ENCODE measurements at regions not wholly inside any gene's neighbourhood (a gene's known extent, or its start where the extent isn't known, plus 50 kb on each side); places are given as distances from the start of the nearest gene placed in this dataset.
A peak's percentile ranks its signal among the peaks of the same experiment; 100 is the strongest.

DNA sequence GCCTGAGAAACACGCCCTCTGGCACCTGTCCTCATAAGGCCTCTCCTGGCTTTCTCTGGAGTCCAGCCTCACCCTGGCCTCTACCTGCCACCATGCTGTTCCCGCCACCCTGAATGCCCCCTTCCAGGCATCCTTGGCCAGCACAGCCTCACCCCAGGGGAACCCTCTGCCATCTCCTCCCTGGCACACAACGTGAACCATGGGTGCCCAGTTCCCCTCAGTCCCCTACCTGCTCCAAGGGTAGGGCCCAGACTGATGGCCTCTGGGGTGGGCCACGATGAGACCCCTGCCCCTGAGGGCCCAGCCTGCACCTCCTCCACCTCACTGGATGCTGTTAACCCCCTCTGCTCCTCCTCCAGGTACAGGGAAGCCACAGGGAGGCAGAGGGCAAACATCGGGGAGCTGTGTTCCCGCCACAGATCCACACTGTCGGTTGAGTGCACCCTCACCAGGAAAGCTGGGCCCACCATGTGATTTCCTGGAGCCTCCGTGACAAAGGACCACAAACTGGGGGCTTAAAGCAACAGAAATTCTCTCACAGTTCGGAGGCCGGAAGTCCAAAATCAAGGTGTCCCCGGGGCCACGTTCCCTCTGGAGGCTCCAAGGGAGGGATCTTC is 169.6 kb downstream of the BRD1 start:
- no peak for DNase-seq

DNA sequence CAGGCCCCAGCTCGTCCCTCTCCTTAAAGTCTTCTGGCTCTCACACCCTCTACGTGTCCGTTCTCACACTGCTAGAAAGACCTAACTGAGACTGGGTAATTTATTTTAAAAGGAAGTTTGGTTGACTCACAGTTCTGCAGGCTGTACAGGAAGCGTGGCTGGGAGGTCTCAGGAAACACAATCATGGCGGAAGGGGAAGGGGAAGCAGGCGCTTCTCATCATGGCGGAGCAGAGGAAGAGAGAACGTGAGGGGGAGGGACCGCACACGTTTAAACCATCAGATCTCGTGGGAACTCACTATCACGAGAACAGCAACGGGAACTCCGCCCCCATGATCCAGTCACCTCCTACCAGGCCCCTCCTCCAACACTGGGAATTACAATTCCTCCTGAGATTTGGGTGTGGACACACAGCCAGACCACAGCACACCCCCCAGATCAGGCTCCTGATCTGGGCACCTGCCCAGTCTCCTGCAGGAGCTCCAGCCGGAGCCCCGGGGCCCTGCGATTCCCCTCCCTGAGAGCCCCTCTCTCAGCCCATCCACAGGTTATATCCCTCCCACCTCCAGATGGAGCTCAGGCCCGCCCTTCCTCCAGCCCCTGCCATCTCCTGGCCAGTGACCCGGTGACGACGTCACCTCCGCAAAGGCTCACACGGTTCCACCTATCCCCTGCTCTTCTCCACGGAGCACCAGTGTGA is 170.2 kb downstream of the BRD1 start:
- peak; percentile 78 for DNase-seq

DNA sequence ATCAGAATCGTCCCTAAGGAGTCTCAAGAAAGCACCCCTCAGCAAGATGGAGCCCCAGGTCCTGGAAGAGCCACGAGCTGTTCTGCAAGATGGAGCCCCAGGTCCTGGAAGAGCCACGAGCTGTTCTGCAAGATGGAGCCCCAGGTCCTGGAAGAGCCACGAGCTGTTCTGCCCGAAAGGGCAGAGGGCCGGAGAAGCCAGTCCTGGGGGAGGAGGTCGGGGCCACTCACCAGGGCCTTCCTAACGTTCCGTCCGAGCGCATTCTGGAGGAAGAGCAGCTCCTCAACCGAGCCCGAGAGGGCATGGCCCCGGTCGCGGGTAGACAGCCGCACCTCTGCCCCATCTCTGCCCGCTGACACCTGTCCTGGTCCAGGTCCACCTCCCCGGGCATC is 170.8 kb downstream of the BRD1 start:
- peak; percentile 57 for DNase-seq

DNA sequence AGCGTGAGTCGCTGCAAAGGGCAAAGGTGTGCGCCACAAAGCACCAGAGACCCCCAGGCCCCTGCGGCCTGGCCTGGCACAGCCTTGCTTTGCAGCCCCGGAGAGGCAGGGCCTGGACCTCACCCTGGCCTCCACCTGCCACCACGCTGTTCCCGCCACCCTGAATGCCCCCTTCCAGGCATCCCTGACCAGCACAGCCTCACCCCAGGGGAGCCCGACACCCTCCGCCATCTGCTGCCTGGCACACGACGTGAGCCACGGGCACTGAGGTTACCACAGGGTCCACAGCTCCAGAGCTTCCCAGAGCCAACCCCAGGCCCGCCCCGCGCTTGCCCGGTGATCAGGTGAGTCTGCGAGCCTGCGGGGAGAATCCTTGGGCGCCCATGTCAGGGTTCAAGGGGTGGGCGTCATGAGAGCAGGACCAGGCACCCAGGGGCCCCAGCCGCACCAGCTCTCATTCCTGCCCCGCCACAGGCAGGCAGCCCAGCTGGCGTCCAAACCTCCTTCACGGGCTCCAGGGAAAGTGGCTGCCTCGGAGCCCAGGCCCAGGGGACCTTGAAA is 171.3 kb downstream of the BRD1 start:
- no peak for DNase-seq

DNA sequence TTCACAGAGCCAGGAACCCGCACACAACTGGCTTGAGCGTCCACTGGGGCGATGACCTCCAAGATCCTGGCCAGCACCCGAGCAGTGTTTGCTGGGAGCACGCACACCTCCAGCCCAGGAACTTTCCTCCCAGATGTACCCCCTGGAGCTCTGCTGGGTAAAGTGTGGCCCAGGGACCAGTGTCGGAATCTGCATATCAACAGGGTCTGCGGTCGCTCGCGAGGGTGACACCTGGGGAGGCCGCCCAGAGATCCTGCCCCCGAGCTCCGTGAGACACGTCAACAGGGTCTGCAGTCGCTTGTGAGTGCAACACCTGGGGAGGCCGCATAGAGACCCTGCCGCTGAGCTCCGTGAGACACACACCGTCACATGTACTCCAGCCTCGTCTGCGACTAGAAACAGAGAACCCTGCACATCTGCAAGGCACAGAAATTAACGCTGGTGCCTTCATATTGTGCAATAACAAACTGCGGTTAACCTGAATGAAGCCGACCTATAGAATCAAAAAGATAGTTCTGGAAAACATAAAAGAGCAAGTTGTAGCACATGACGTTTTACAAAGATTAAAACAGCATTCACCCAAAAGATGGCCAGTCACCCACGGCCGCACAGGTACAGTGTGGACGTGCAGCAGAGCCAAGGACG is 172.4 kb downstream of the BRD1 start:
- DNase-seq = no peak

DNA sequence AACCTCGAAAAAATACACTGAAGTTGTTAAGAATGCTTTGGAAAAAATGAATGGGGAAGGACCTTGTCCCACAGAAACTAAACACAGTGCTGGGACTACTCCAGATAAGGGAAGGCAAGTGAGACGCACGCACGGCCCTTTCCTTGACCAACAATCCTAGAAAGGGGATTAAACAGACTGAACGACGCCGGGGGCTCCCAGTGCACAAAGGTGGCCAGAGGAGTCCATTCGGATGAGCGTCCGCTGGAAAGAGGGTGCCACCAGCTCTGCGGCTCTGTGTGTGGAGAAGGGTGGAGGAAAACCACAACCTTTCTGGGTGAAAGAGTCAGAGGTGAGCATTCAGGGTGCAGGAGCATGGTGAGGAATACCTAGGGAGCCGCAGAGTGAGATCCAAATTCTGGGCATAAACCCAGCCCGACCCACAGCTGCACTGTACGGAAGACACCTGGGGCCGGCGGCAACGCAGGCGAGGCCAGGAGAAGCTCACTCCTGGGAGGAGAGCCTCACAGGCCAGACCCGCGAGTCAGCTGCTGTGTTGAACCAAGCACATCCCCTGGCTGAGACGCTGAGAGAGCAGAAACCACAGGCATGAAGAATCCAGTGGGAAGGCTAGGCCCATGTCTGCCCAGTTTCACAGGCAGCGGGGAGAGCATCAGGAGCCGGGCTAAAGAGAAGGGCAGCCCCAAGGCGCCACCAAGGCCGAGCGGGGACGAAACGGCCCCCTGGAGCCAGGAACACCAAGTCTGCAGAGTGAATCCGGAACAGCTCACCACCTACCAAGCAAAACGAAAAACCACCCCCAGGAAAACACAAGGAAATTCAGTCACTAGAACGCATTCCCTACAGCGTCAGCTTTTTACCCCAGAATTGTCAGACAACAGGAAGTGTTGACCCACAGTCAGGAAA is 177.1 kb downstream of the BRD1 start:
- no peak for DNase-seq

DNA sequence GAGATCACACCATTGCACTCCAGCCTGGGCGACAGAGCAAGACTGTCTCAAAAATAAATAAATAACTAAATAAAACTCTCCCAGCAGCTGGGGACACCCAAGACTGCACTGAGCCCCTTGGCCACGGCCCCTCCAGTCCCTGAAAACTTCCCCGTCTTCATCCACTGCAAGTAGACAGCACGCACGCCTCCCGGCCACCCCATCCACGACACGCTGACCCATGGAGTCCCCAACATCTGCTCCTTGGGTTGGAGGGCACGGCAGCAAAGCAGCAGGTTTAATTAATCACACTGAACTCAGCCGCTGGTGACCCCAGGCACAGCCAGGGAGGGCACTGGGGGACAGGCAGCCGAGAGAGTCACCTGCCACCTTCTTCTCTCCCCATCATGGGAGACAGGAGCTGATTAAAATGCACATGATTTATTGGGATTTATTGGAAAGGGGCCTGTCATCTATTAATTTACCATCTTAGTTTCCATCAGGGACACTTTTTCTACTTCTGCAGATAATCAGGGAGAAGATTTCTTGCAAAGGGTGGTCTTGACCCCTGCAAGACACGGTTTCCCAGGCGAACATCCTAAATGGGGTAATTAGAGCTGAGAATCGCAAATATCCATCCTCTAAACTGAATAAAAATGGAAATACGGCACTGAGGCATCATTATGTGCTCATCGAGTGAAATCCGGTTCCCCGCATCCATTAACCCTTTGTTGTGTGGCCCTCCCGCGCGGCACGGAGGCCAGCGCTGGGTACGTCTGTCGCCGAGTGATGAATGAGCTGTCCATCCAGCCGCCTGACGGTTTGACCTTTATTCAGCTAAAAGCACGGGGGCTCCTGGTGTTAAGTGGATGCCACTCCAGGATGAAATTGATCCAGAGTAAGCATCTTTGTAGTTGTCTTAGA is 178.3 kb downstream of the BRD1 start:
- DNase-seq = no peak

DNA sequence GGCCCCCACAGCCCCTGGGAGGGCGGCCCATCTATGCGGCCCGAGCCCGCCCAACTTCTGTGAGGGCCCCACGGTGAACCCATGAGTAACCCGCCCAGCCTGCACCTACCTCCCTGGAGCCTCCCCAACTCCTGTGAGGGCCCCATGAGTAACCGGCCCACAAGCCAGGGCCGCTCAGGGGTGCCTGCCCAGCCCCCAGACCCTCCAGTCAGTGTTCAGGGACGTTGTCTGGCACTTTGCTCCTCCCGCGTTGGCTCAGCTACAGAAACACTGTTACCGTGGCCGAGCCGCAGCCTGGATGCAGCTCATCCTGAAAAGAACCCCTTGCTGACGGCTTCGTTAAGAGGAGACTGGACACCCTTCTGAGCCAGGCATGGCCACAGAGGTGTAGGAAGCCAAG is 179.6 kb downstream of the BRD1 start:
- DNase-seq = no peak

DNA sequence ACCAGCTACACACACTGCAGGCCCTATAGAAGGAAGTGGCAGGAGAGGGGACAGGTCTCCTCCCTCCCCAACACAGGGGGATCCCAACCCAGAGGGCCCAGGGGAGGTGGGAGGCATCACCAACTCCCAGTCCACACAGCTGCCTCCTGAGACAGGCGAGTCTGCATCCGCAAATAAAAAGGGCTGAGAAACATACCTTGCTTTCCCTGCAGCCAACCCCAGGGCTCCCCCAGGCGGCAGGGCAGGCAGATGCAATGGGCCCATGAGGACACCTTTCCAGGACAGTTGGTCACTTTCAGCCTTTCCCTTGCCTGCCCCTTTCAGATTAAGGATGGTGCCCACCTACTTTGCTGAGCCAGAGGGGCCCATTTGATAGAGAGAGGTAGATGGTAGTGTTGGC is 180.0 kb downstream of the BRD1 start:
- DNase-seq = no peak

DNA sequence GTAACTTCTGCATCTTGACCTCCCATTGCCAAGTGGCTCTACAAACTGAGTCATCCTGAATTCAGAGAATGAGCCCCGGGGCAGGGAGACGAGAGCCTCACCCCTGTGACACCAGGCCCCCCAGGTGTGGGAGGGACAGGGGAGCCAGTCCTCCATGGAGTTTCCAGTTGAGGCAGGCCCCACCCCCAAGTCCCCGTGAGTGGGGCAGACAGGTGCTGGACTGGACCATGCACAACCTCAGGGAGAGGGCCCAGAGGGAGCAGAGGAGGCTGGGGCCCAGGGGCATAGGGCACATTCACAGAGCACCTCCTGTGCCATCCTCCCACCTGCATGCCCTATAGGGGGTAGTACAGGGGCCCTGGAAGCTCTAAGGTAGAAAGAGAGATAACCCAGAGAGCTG is 180.8 kb downstream of the BRD1 start:
- DNase-seq = no peak

DNA sequence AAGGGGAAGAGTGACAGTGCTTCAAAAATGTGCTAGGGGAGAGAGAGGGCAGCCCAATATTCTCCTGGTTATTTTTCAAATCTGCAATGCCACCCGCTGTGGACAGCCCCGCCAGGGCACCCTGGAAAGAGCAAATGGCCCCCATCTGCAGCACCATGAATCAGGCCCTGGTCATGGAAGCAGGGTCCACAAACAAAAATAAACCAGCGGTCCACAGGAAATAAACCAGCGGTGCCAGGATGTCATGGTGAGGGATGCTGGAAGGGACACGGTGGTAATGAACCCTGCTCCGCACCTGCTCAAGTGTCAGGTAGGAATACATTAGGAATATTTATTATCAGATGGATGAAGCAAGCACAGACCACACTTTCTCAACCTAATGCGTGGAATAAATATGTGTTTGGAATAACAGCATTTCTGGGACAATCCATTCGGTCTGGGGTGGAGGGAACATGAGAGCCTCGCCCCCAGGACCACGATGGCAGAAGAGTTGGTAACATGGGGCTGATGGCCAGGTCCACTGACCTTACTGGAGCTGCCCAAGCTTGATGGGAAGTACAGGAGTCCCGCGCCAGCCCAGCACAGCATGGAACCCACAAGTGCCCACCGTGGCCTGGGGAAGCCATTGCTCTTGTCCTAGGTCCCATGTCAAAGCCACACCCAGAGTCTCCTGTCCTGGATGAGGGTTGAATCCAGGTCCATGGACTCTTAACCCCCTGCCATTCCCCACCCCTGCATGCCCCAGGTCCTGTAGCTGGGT is 181.7 kb downstream of the BRD1 start:
- DNase-seq = no peak

DNA sequence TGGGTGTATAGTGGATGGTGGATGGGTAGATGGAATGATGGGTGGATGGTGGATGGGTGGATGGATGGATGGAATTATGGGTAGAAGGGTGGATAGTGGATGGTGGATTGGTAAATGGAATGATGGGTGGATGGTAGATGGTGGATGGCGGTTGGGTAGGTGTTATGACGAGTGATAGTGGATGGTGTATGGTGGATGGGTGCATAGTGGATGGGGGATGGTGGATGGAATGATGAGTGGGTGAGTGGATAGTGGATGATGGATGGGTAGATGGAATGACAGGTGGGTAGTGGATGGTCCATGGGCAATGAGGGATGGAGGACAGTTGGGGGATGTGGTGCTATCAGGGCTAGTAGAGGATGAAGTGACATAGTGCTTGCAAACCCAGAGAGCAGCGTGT is 182.4 kb downstream of the BRD1 start:
- DNase-seq = no peak

DNA sequence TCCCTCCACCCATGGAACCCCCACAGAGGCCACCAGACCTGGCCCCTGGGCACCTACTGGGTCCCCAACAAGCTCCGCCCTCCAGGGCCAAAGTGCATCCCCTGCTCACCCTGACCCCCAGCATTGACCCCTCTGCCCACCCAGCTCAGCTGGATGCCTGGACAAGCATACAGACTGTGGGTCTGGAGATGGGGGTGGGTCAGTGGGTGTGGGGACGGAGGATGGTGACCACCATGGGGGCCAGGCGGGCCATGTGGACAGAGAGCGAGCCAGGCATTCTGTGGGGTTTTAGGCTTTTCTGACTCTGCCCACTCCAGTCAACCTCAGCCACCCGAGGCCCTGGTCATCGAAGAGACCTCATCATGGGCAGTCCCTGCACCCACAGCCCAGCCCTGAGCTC is 183.7 kb downstream of the BRD1 start:
- no peak for DNase-seq

DNA sequence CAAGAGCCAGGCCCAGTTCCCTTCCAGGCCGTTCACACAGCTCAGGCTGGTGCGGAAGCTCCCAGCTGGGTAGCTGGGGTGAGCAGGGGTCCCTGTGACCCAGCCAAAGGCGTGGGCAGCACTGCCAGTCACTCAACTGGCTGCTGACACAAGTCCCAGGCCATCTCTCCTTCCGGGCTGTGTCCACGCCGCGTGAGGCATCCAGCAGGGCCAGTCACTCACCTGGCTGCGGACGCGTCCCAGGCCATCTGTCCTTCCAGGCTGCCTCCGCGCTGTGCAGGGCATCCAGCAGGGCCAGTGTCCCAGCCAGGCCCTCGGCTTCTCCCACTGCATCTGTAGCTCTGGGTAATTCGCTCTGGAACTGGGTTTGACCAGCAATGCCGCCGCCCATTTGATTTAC is 184.2 kb downstream of the BRD1 start:
- no peak for DNase-seq

DNA sequence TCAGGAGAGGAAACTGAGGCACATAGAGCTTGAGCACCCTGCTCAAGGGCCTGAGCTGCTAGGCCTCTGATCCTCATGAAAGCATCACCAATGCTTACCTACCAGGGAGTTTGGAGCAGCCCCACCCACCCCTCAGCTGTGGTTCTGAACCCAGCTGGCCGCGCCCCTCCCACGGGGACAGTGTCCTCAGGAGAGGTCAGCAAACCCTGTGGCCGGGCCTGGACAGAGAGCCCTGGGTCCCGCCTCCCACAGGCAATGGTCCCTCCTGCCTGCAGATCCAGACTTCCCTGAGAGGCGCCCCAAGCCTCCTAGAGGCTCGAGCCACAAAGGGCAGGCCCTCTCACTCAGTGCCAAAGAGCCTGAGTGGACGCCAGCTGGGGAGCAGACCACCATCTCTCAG is 184.9 kb downstream of the BRD1 start:
- no peak for DNase-seq

DNA sequence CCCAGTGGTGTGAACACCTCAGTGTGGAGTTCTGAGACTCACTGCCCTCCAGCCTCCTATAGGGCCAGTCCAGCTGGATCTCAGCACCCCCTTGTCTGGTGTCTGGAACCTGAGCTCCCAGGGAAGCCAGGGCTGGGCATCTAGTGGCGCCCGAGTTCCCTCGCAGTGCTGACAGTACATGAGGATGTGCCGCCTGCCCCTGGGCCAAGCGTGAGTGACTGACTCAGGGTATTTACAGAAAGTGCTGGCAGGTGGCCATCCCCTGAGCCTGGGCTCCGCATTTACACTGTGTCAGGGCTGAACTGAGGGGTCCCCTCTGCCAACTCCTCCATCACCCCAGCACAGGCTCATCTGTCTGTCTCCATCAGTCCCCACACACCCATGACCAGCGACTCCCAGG is 185.3 kb downstream of the BRD1 start:
- no peak for DNase-seq

DNA sequence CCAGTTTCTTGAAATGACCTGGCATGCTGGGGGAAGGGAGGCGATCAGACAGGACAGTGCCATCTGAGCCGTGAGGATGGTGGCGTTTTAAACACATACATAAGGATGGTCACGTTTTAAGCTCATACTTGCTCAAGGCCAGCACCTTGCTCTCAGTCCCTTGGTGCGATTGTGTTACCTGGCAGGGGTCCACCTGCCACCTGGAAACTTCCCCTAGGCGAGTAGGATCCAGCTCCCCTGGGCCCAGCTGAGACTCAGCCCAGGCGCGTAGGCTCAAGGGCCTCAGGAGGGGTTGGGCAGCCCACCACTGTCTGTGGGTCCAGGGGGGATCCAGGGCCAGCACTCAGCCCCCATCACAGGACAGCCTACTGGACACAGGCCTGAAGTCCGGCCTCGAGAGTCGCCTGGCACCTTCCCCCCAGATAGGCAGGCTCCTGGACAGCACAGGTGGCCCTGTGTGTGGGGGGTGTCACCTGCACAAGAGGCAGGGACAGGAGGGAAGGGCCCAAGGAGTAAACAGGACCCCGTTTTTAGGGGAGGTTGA is 185.8 kb downstream of the BRD1 start:
- DNase-seq = no peak

DNA sequence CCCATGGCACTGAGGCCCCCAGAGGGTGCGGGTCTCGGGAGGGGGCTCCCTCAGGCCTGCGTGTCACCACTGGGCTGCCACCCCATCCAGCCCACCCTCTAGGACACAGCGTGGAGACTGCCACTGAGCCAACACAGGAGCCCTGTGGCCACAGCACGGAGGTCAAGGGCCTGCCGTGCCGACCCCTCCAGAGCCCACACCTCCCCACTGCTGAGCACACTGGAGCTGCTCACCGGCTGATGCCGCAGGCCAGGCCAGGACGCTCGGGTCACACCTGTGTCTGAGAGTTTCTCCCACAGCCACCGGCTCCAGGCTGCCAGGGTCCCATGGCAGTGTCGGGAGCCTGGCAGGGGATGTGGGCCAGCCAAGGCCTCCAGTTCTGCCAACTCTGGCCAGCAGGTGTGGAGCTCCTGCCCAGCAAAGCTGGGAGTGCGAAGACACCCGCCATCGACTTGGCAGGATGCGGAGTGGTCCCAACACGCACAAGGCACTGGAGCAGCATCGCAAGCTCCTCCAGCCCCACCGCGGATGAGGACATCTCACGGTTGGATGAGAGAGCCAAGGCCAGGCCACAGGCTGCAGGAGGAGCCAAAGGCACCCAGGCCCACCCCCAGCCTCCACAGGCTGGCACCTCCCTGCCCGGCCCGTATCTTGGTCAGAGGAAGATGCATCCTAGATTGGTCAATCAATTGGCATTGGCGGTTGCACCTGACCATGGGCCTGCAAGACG is 187.1 kb downstream of the BRD1 start:
- no peak for DNase-seq

DNA sequence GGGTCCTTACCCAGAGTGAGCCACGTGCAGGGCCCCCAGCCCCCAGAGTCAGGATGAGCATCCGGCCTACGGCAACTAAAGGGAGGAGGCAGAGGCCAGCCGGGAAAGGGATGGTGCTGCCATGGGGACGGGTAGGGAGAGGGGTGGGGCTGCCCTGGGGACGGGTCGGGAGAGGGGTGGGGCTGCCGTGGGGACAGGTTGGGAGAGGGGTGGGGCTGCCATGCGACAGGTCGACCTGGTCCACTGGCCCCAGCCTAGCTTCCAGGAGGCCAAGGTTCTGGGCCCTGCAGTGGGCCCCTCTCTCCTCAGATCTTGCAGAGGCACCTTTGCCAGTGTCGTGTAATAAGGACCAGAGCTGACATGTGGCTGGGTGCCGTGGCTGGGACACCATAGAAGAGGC is 187.7 kb downstream of the BRD1 start:
- DNase-seq = no peak

DNA sequence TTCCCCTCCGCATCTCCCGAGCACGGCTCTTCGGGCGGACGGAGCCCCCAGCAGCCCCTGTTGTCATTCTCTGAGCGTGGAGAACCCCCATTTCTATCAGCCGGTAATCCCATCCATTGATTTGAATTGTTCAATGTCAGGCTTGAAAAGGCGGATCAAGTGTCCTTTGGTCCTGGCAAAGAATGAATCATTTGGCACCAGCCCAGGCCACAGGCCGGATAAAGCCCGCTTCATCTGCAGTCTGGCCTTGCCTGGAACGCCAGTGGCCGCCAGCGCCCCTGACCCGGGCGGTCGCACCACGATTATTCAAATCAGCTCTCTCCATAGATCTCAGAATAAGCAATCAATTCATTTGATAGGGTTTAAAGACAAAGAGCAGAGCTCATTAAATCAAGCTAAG is 188.9 kb downstream of the BRD1 start:
- DNase-seq = no peak

All from stimulated activated CD4-positive, alpha-beta T cell treated with anti-CD3 and anti-CD28 coated beads, Interleukin-4, amount 100 ng/mL, for 24 hours (primary cell).